HFF-Myc (cell line): ENCODE measurements at regions not wholly inside any gene's neighbourhood (a gene's known extent, or its start where the extent isn't known, plus 50 kb on each side); places are given as distances from the start of the nearest gene placed in this dataset.

Experiments
- DNase-seq: peaks from one replicate; pipeline ENCODE4 v3.0.0-alpha.2; 2011; ENCODE audit warnings: low read depth; ENCODE audit errors: extremely low read depth
- H3K4me3 ChIP-seq: replicated peaks from 2 replicates; pipeline ENCODE4 v1.5.1; 2011; ENCODE audit warnings: low read depth, mild to moderate bottlenecking, control low read depth, low read length
- CTCF ChIP-seq: IDR thresholded peaks from 2 replicates; pipeline ENCODE4 v1.5.1; 2012; ENCODE audit warnings: mild to moderate bottlenecking, low read depth, low read length, control low read depth; ENCODE audit errors: missing control alignments

- TF ChIP-seq CTCF = no peak
Measured at GRCh38 chr20:57012691-57013090, 253.8 kb downstream of the BMP7 start.

GRCh38 chr20:57013217-57013616 is 253.2 kb downstream of the BMP7 start:
- no peak overlapping the region for H3K4me3 ChIP-seq
- no peak for TF ChIP-seq CTCF
- no peak for DNase-seq

More at GRCh38 chr20:57012691-57013090, 253.8 kb downstream of the BMP7 start:
- no peak for DNase-seq
- H3K4me3 ChIP-seq = no peak overlapping the region

- no peak overlapping the region for H3K4me3 ChIP-seq
- no peak for DNase-seq
Measured at GRCh38 chr20:57013741-57014140, 252.7 kb downstream of the BMP7 start.

GRCh38 chr20:57020364-57020763 is 246.1 kb downstream of the BMP7 start:
- no peak overlapping the region for H3K4me3 ChIP-seq
- no peak for DNase-seq
- TF ChIP-seq CTCF = no peak

More at GRCh38 chr20:57013741-57014140, 252.7 kb downstream of the BMP7 start:
- TF ChIP-seq CTCF = no peak

- no peak for DNase-seq
- H3K4me3 ChIP-seq = no peak overlapping the region
- no peak for TF ChIP-seq CTCF
Measured at GRCh38 chr20:57022306-57022705, 244.1 kb downstream of the BMP7 start.

GRCh38 chr20:57023007-57023406 is 243.4 kb downstream of the BMP7 start:
- no peak for TF ChIP-seq CTCF
- no peak overlapping the region for H3K4me3 ChIP-seq
- DNase-seq = no peak

- no peak for DNase-seq
- TF ChIP-seq CTCF = no peak
- H3K4me3 ChIP-seq = no peak overlapping the region
Measured at GRCh38 chr20:57023997-57024396, 242.4 kb downstream of the BMP7 start.
